22Rv1 (cell line): ENCODE measurements at regions not wholly inside any gene's neighbourhood (a gene's known extent, or its start where the extent isn't known, plus 50 kb on each side); places are given as distances from the start of the nearest gene placed in this dataset.
"Not testable (repeated sequence)": the region's sequence is repeated elsewhere in the genome, so short reads cannot be mapped to it uniquely, and the experiment has no call there.

ENCODE experiments used
- H3K27ac ChIP-seq: fragments of 450-650 bp; 2 replicates; pipeline ENCODE4 v1.5.1; 2017
- CTCF ChIP-seq: fragments of 450-650 bp; IDR thresholded peaks from 2 replicates; pipeline ENCODE4 v1.5.1; 2017; ENCODE audit warnings: mild to moderate bottlenecking
- ZFX ChIP-seq: fragments of 450-650 bp; IDR thresholded peaks from 2 replicates; pipeline ENCODE4 v1.6.1; 2017; ENCODE audit warnings: antibody characterized with exemption, borderline replicate concordance

GRCh38 chrX:134045372-134045771 lies 60.0 kb upstream of the GPC3 start:
- H3K27ac ChIP-seq: not testable (repeated sequence)

- H3K27ac ChIP-seq: not testable (repeated sequence)
Observed at GRCh38 chrX:134067107-134067506, 81.7 kb upstream of the GPC3 start.

- H3K27ac ChIP-seq: not testable (repeated sequence)
Observed at GRCh38 chrX:134071899-134072298, 86.5 kb upstream of the GPC3 start.

- no peak overlapping the region for H3K27ac ChIP-seq
- no peak for TF ChIP-seq CTCF
- TF ChIP-seq ZFX: no peak
Observed at GRCh38 chrX:134073341-134073740, 87.9 kb upstream of the GPC3 start.

- TF ChIP-seq ZFX: no peak
- no peak for TF ChIP-seq CTCF
Observed at GRCh38 chrX:134074151-134074550, 88.8 kb upstream of the GPC3 start.

GRCh38 chrX:134075894-134076718 lies 90.7 kb upstream of the GPC3 start:
- no peak for TF ChIP-seq ZFX
- no peak for TF ChIP-seq CTCF
- no peak overlapping the region for H3K27ac ChIP-seq

More at GRCh38 chrX:134074151-134074550, 88.8 kb upstream of the GPC3 start:
- H3K27ac ChIP-seq: no peak overlapping the region

- no peak for TF ChIP-seq ZFX
- TF ChIP-seq CTCF: no peak
- no peak overlapping the region for H3K27ac ChIP-seq
Observed at GRCh38 chrX:134095366-134095765, 110.0 kb upstream of the GPC3 start.

- TF ChIP-seq CTCF (no peak), ZFX (no peak)
- no peak overlapping the region for H3K27ac ChIP-seq
Observed at GRCh38 chrX:134101636-134102035, 116.2 kb upstream of the GPC3 start.

- no peak overlapping the region for H3K27ac ChIP-seq
- TF ChIP-seq ZFX: no peak
- no peak for TF ChIP-seq CTCF
Observed at GRCh38 chrX:134115270-134115669, 121.7 kb upstream of the CCDC160 start.
